Spleen (tissue), 11 donors: ENCODE measurements at regions not wholly inside any gene's neighbourhood (a gene's known extent, or its start where the extent isn't known, plus 50 kb on each side); places are given as distances from the start of the nearest gene placed in this dataset.

Experiments used
- DNase-seq: peaks from one replicate; pipeline ENCODE4 v3.0.0-alpha.2; 2020
- H3K27ac ChIP-seq, 8 donors: fragments of 200-600 bp; sonication (generic) in 7 of 8; 1 replicate in 4 of 8; 2 replicates in 4 of 8; pipeline versions ENCODE4 v1.5.0 to v1.8.0; 2016 to 2021; ENCODE audit warnings: inconsistent platforms in 4 of 8, mild to moderate bottlenecking in 4 of 8, moderate library complexity in 1 of 8
- H3K27me3 ChIP-seq, 7 donors: fragments of 200-600 bp; sonication (generic) in 6 of 7; replicated peaks in 1 of 7; 1 replicate in 4 of 7; 2 replicates in 3 of 7; pipeline versions ENCODE4 v1.5.0 to v1.8.0; 2016 to 2021; ENCODE audit warnings: inconsistent platforms in 3 of 7, mild to moderate bottlenecking in 1 of 7
- H3K36me3 ChIP-seq, 6 donors: fragments of 200-600 bp; sonication (generic) in 5 of 6; 1 replicate in 4 of 6; 2 replicates in 2 of 6; pipeline versions ENCODE4 v1.5.0 to v1.8.0; 2016 to 2021; ENCODE audit warnings: inconsistent platforms in 2 of 6
- H3K4me1 ChIP-seq, 6 donors: fragments of 200-600 bp; sonication (generic) in 5 of 6; 1 replicate in 3 of 6; 2 replicates in 3 of 6; pipeline versions ENCODE4 v1.5.0 to v1.8.0; 2016 to 2021; ENCODE audit warnings: inconsistent platforms in 3 of 6
- H3K4me3 ChIP-seq, 8 donors: fragments of 200-600 bp; sonication (generic) in 7 of 8; 1 replicate in 4 of 8; 2 replicates in 4 of 8; pipeline versions ENCODE4 v1.5.0 to v1.8.0; 2016 to 2021; ENCODE audit warnings: inconsistent platforms in 4 of 8, mild to moderate bottlenecking in 4 of 8, moderate library complexity in 2 of 8
- H3K9me3 ChIP-seq, 8 donors: fragments of 200-600 bp; sonication (generic) in 7 of 8; 1 replicate in 4 of 8; 2 replicates in 4 of 8; pipeline versions ENCODE4 v1.5.0 to v1.8.0; 2016 to 2021; ENCODE audit warnings: inconsistent platforms in 4 of 8
- CTCF ChIP-seq, 11 experiments: fragments of 200-600 bp in 7 of 11; fragments of 450-650 bp in 4 of 11; sonication (generic) in 4 of 11; IDR thresholded peaks in 8 of 11; conservative IDR thresholded peaks in 3 of 11; 1 replicate in 7 of 11; 2 replicates in 4 of 11; pipeline versions ENCODE4 v1.4.0 to v1.8.0; 2016 to 2021; ENCODE audit warnings: antibody characterized with exemption in 11 of 11, inconsistent platforms in 4 of 11, mild to moderate bottlenecking in 1 of 11
- POLR2A ChIP-seq, 3 donors: fragments of 450-650 bp; IDR thresholded peaks; one replicate each; pipeline ENCODE4 v1.5.1; 2017; ENCODE audit warnings: antibody characterized with exemption in 3 of 3, mild to moderate bottlenecking in 1 of 3
- POLR2AphosphoS5 ChIP-seq, 3 donors: sonication (generic); formaldehyde crosslinking; IDR thresholded peaks; one replicate each; pipeline ENCODE4 v1.5.1; 2017; ENCODE audit warnings: antibody characterized with exemption in 3 of 3
- WGBS, 5 donors: extraction: QIAGEN DNeasy Blood & Tissue Kit in 3 of 5; methylation state at CpG; one replicate each; pipeline versions ENCODE4 v1.1.5 to v1.1.7; 2013 to 2018; 5-methylcytosine and 5-hydroxymethylcytosine counted together
- intact Hi-C: fragments of 100-400 bp; cut with DNase I; formaldehyde crosslinking; loops from one replicate; pipeline ENCODE4 v1.15.0; 2023; ENCODE audit warnings: low total_unique reads
- donor health status: healthy with polysubstance abuse.
- donor health status: DM: no; HTN: no; CAD: no; lungs with moderate emphysema.
- donor health status: DM: no; HTN: no; CAD: no.
- donor health status: Bipolar disorder and iron deficiency.
- donor health status: healthy.
- donor health status: DM: no; HTN: no; CAD: no.
- donor health status: DM: yes; HTN: yes; CAD: no.

DNA sequence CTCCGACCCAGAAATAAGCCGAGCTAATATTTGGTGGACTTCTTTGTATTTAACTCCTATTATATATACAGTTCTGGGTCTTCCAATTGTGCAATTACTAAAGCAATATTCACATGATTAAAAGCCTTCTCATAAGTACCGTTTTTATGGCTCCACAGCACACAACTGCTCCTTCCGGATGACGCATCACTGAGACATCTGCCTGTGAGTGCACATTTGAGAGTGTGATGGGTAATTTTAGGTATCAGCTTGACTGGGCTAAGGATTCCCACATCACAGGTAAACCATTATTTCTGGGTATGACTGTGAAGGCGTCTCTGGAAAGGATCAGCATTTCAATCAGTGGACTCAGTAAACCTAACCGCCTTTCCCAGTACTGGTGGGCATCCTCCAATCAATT lies 77.5 kb upstream of the SYK start:
- H3K27ac ChIP-seq, result no peak overlapping the region
- no peaks in the 10 kb centered on the region for H3K9me3 ChIP-seq
- H3K27me3 ChIP-seq, result peaks cover 0 to under 1% (median 0%) of the 10 kb centered on the region in 7 donors
- peaks cover 0 to 8% (median 0%) of the 10 kb centered on the region in 6 donors for H3K4me1 ChIP-seq
- H3K4me3 ChIP-seq, result no peak overlapping the region
- 73 to 89% (median 81%) methylated on average over 7 of the region's 7 CpGs for WGBS, 5 donors
- no peak for DNase-seq
- intact Hi-C loops, result no loop called here
- no peaks in the 10 kb centered on the region for H3K36me3 ChIP-seq
- TF ChIP-seq POLR2AphosphoS5 (IDR thresholded peaks at IDR 0.05) (no peak), CTCF (IDR thresholded peaks at IDR 0.05 in 8 of 11, conservative IDR thresholded peaks at IDR 0.05 in 3 of 11) (no peak), POLR2A (IDR thresholded peaks at IDR 0.05) (no peak)

- no peak overlapping the region for H3K4me3 ChIP-seq
- H3K9me3 ChIP-seq, result no peaks in the 10 kb centered on the region
- H3K4me1 ChIP-seq, result peaks cover 0 to 8% (median 0%) of the 10 kb centered on the region in 6 donors
- no peak for DNase-seq
- H3K36me3 ChIP-seq, result no peaks in the 10 kb centered on the region
- 21 to 43% (median 36%) methylated on average over 3 of the region's 3 CpGs for WGBS, 5 donors
- intact Hi-C loops, result no loop called here
- no peak overlapping the region for H3K27ac ChIP-seq
- no peaks in the 10 kb centered on the region for H3K27me3 ChIP-seq
- TF ChIP-seq CTCF (IDR thresholded peaks at IDR 0.05 in 8 of 11, conservative IDR thresholded peaks at IDR 0.05 in 3 of 11) (no peak), POLR2AphosphoS5 (IDR thresholded peaks at IDR 0.05) (no peak), POLR2A (IDR thresholded peaks at IDR 0.05) (no peak)
These were observed 79.4 kb upstream of the DIRAS2 start for GRCh38 chr9:90722071-90722470.

DNA sequence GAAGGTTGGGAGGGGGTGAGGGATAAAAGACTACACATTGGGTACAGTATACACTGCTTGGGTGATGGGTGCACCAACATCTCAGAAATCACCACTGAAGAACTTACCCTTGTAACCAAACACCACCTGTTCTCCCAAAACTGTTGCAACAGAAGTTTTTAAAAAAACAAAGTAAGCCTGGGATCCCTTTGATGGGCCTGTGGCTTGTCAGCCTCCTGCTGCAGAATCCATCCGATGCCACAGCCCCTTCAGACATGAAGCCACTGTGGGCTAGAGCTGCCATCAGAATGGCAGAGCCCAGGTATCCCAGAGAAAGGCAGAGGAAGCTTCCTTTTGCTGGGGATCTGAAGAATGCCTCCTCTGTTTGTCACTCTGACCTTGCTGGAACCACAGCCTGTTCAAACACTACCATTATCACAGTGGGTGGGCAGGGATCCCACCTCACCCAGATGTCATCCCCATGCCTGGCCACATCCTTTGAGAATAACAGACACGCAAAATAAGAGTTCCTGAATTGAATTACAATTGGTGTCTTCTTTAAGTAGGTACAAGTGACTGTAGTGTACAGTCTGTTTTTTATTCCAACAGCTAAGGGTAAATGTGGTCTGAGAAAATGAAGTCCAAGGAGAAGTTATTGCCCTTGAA lies 78.1 kb upstream of the DIRAS2 start:
- H3K9me3 ChIP-seq, result no peaks in the 10 kb centered on the region
- no peak overlapping the region for H3K27ac ChIP-seq
- 71 to 94% (median 79%) methylated on average over 2 of the region's 2 CpGs for WGBS, 5 donors
- no peak for DNase-seq
- H3K4me1 ChIP-seq, result peaks cover 0 to 8% (median 0%) of the 10 kb centered on the region in 6 donors
- H3K4me3 ChIP-seq, result no peak overlapping the region
- H3K27me3 ChIP-seq, result no peaks in the 10 kb centered on the region
- intact Hi-C loops, result no loop called here
- H3K36me3 ChIP-seq, result no peaks in the 10 kb centered on the region
- TF ChIP-seq CTCF (IDR thresholded peaks at IDR 0.05 in 8 of 11, conservative IDR thresholded peaks at IDR 0.05 in 3 of 11), result no peak
- no peak for TF ChIP-seq POLR2A (IDR thresholded peaks at IDR 0.05)
- TF ChIP-seq POLR2AphosphoS5 (IDR thresholded peaks at IDR 0.05), result no peak

GRCh38 chr9:90706230-90706629 lies 63.6 kb upstream of the DIRAS2 start:
- H3K4me1 ChIP-seq, result peaks cover 0 to 6% (median 0%) of the 10 kb centered on the region in 6 donors
- H3K27me3 ChIP-seq, result peaks cover 0 to 9% (median 0%) of the 10 kb centered on the region in 7 donors
- no peaks in the 10 kb centered on the region for H3K36me3 ChIP-seq
- no peak overlapping the region for H3K27ac ChIP-seq
- no peak for DNase-seq
- TF ChIP-seq POLR2A (IDR thresholded peaks at IDR 0.05) (no peak), POLR2AphosphoS5 (IDR thresholded peaks at IDR 0.05) (no peak), CTCF (IDR thresholded peaks at IDR 0.05 in 8 of 11, conservative IDR thresholded peaks at IDR 0.05 in 3 of 11) (no peak)
- intact Hi-C loops, result no loop called here
- 90 to 98% (median 93%) methylated on average over 2 of the region's 2 CpGs for WGBS, 5 donors
- H3K4me3 ChIP-seq, result no peak overlapping the region
- no peaks in the 10 kb centered on the region for H3K9me3 ChIP-seq
